ENCODE measurements at regions not wholly inside any gene's neighbourhood (a gene's known extent, or its start where the extent isn't known, plus 50 kb on each side); places are given as distances from the start of the nearest gene placed in this dataset.

- DNase-seq = no peak
Measured at GRCh38 chr2:128559533-128560515, 241.2 kb upstream of the HS6ST1 start.

- DNase-seq = no peak
Measured at GRCh38 chr2:128560718-128561117, 242.1 kb upstream of the HS6ST1 start.

- DNase-seq = no peak
Measured at GRCh38 chr2:128562471-128563347, 244.0 kb upstream of the HS6ST1 start.

- no peak for DNase-seq
Measured at GRCh38 chr2:128563348-128563687, 244.7 kb upstream of the HS6ST1 start.

GRCh38 chr2:128564131-128564530, 245.5 kb upstream of the HS6ST1 start:
- no peak for DNase-seq

GRCh38 chr2:128564551-128564950, 245.9 kb upstream of the HS6ST1 start:
- DNase-seq = no peak

- no peak for DNase-seq
Measured at GRCh38 chr2:128565441-128565840, 246.8 kb upstream of the HS6ST1 start.

- DNase-seq = no peak
Measured at GRCh38 chr2:128566671-128567070, 248.0 kb upstream of the HS6ST1 start.

- DNase-seq = no peak
Measured at GRCh38 chr2:128568106-128568505, 249.4 kb upstream of the HS6ST1 start.

GRCh38 chr2:128573116-128573515, 254.4 kb upstream of the HS6ST1 start:
- DNase-seq = no peak

GRCh38 chr2:128573531-128573930, 254.9 kb upstream of the HS6ST1 start:
- no peak for DNase-seq

- DNase-seq = no peak
Measured at GRCh38 chr2:128577141-128577930, 258.7 kb upstream of the HS6ST1 start.

- no peak for DNase-seq
Measured at GRCh38 chr2:128578406-128579390, 260.0 kb upstream of the HS6ST1 start.

- DNase-seq = no peak
Measured at GRCh38 chr2:128579825-128580224, 261.2 kb upstream of the HS6ST1 start.

GRCh38 chr2:128580988-128581848, 262.6 kb upstream of the HS6ST1 start:
- no peak for DNase-seq

GRCh38 chr2:128581849-128582244, 263.2 kb upstream of the HS6ST1 start:
- DNase-seq = no peak

- DNase-seq = no peak
Measured at GRCh38 chr2:128584296-128584890, 265.7 kb upstream of the HS6ST1 start.

GRCh38 chr2:128585706-128586105, 267.0 kb upstream of the HS6ST1 start:
- no peak for DNase-seq

- no peak for DNase-seq
Measured at GRCh38 chr2:128589681-128590080, 271.0 kb upstream of the HS6ST1 start.

- no peak for DNase-seq
Measured at GRCh38 chr2:128590309-128591021, 271.8 kb upstream of the HS6ST1 start.

Data from CD4-positive, alpha-beta T cell treated with Interleukin-12 subunit alpha and Interleukin-12 subunit beta, for 1 hour (primary cell).